IMR-90 (cell line): ENCODE measurements at regions not wholly inside any gene's neighbourhood (a gene's known extent, or its start where the extent isn't known, plus 50 kb on each side); places are given as distances from the start of the nearest gene placed in this dataset.

ENCODE experiments used
- ATAC-seq: fragments of 200-7000 bp; cut with Tn5 transposase; 2 replicates; pipeline ENCODE4 v1.9.1; 2020; ENCODE audit warnings: low read depth, mild to moderate bottlenecking, moderate library complexity
- BruUV-seq: library from RNA; stranded (reverse); fragments of 400-500 nt; replicated peaks from 2 replicates; lab custom pipeline; 2021; lab: Mats Ljungman, UMichigan
- CTCF ChIA-PET: fragments of 300-600 bp; formaldehyde crosslinking; extraction: SDS; loops from one replicate; lab custom pipeline; 2021; ENCODE audit warnings: antibody characterized with exemption; lab: Yijun Ruan, JAX
- POLR2A ChIA-PET: fragments of 300-600 bp; sonication (Branson Sonifier 250); formaldehyde crosslinking; loops from one replicate; lab custom pipeline; 2022; ENCODE audit warnings: antibody characterized with exemption; ENCODE audit not compliant: unreplicated experiment; lab: Charles Lee
- DNase-seq: peaks from one replicate; pipeline ENCODE4 v3.0.0; 2013
- H2AFZ ChIP-seq: replicated peaks from 2 replicates; pipeline ENCODE3; 2013; ENCODE audit warnings: low read length, mild to moderate bottlenecking; ENCODE audit not compliant: poor library complexity
- H2AK5ac ChIP-seq: 2 replicates; pipeline ENCODE4 v1.6.1; 2013; ENCODE audit warnings: low read depth, low read length, inconsistent platforms
- H2AK9ac ChIP-seq: replicated peaks from 2 replicates; pipeline ENCODE3; 2013; ENCODE audit warnings: mild to moderate bottlenecking, low read depth, low read length, moderate library complexity; ENCODE audit not compliant: poor library complexity
- H2BK120ac ChIP-seq: 2 replicates; pipeline ENCODE4 v1.6.1; 2013; ENCODE audit warnings: low read depth, low read length, inconsistent platforms
- H2BK15ac ChIP-seq: 3 replicates; pipeline ENCODE4 v1.6.1; 2013; ENCODE audit warnings: low read depth, low read length, inconsistent platforms
- H2BK20ac ChIP-seq: 2 replicates; pipeline ENCODE4 v1.6.1; 2013; ENCODE audit warnings: low read depth, mild to moderate bottlenecking, inconsistent platforms, low read length, moderate library complexity
- H2BK5ac ChIP-seq: 2 replicates; pipeline ENCODE4 v1.6.1; 2013; ENCODE audit warnings: mild to moderate bottlenecking, low read depth, low read length, inconsistent platforms; ENCODE audit not compliant: poor library complexity, severe bottlenecking
- H3K14ac ChIP-seq: replicated peaks from 2 replicates; pipeline ENCODE4 v1.6.1; 2013; ENCODE audit warnings: low read depth, low read length, inconsistent platforms
- H3K18ac ChIP-seq: 2 replicates; pipeline ENCODE4 v1.6.1; 2013; ENCODE audit warnings: low read depth, low read length, control low read depth
- H3K23ac ChIP-seq: 2 replicates; pipeline ENCODE4 v1.6.1; 2013; ENCODE audit warnings: low read depth, low read length, inconsistent platforms
- H3K27ac ChIP-seq: 2 replicates; pipeline ENCODE4 v1.5.1; 2013; ENCODE audit warnings: mild to moderate bottlenecking, control low read depth, low read length; ENCODE audit not compliant: insufficient read depth
- H3K27me3 ChIP-seq: 2 replicates; pipeline ENCODE4 v1.6.1; 2013; ENCODE audit warnings: low read length; ENCODE audit not compliant: control insufficient read depth, insufficient read depth
- H3K36me3 ChIP-seq: 2 replicates; pipeline ENCODE4 v1.6.1; 2013; ENCODE audit warnings: low read length, mixed read lengths; ENCODE audit not compliant: control insufficient read depth, insufficient read depth
- H3K4ac ChIP-seq: 2 replicates; pipeline ENCODE4 v1.6.1; 2013; ENCODE audit warnings: low read depth, low read length, inconsistent platforms
- H3K4me1 ChIP-seq: 2 replicates; pipeline ENCODE4 v1.6.1; 2013; ENCODE audit warnings: low read length, mixed read lengths; ENCODE audit not compliant: control insufficient read depth, insufficient read depth
- H3K4me2 ChIP-seq: 2 replicates; pipeline ENCODE4 v1.6.1; 2013; ENCODE audit warnings: low read depth, mild to moderate bottlenecking, control low read depth, low read length, moderate library complexity
- H3K4me3 ChIP-seq: 2 replicates; pipeline ENCODE4 v1.5.1; 2013; ENCODE audit warnings: low read depth, mild to moderate bottlenecking, control low read depth, low read length, moderate library complexity; ENCODE audit not compliant: insufficient read depth
- H3K56ac ChIP-seq: 2 replicates; pipeline ENCODE4 v1.6.1; 2013; ENCODE audit warnings: low read length, inconsistent platforms; ENCODE audit not compliant: insufficient read depth; ENCODE audit errors: extremely low read depth
- H3K79me1 ChIP-seq, 2 experiments: 2 replicates each; pipeline ENCODE4 v1.6.1; 2013; ENCODE audit warnings: low read length in 2 of 2, inconsistent platforms in 1 of 2, low read depth in 1 of 2
- H3K9ac ChIP-seq: 2 replicates; pipeline ENCODE4 v1.6.1; 2013; ENCODE audit warnings: low read depth, low read length, control low read depth
- H3K9me1 ChIP-seq: 2 replicates; pipeline ENCODE4 v1.6.1; 2013; ENCODE audit warnings: low read length, inconsistent platforms; ENCODE audit not compliant: insufficient read depth
- H3K9me3 ChIP-seq: 2 replicates; pipeline ENCODE4 v1.6.1; 2013; ENCODE audit warnings: low read length; ENCODE audit not compliant: control insufficient read depth, insufficient read depth
- H4K20me1 ChIP-seq: 2 replicates; pipeline ENCODE4 v1.6.1; 2013; ENCODE audit warnings: low read length, inconsistent platforms; ENCODE audit not compliant: insufficient read depth
- H4K5ac ChIP-seq: 2 replicates; pipeline ENCODE4 v1.6.1; 2013; ENCODE audit warnings: mild to moderate bottlenecking, low read depth, low read length, control low read depth
- H4K8ac ChIP-seq, 2 experiments: 2 replicates each; pipeline ENCODE4 v1.6.1; 2013; ENCODE audit warnings: low read depth in 2 of 2, low read length in 2 of 2, control low read depth in 1 of 2, inconsistent platforms in 1 of 2
- H4K91ac ChIP-seq: 2 replicates; pipeline ENCODE4 v1.6.1; 2013; ENCODE audit warnings: low read depth, low read length, inconsistent platforms; ENCODE audit not compliant: insufficient read depth
- CEBPB ChIP-seq: IDR thresholded peaks from 2 replicates; pipeline ENCODE4 v1.6.1; 2012; ENCODE audit warnings: low read depth, low read length, improper control_type of control experiment
- MAFK ChIP-seq: IDR thresholded peaks from 2 replicates; pipeline ENCODE4 v1.6.1; 2012; ENCODE audit warnings: low read depth, low read length, improper control_type of control experiment
- MAZ ChIP-seq: IDR thresholded peaks from 2 replicates; pipeline ENCODE4 v1.6.1; 2012; ENCODE audit warnings: low read depth, mild to moderate bottlenecking, low read length, improper control_type of control experiment, moderate library complexity, borderline replicate concordance
- WGBS, 2 experiments: methylation state at CpG; one replicate each; pipeline versions ENCODE4 v1.1.5 to v1.1.7; 2013; ENCODE audit warnings: missing lambda C conversion rate in 2 of 2; ENCODE audit not compliant: insufficient read length in 1 of 2; ENCODE audit errors: extremely low coverage in 2 of 2; 5-methylcytosine and 5-hydroxymethylcytosine counted together
- dilution Hi-C: fragments of 300-500 bp; cut with HindIII; formaldehyde crosslinking; loops from one replicate; pipeline ENCODE4 v1.14.3; 2018; ENCODE audit warnings: low sequenced_read_pairs; ENCODE audit not compliant: unreplicated experiment
- in situ Hi-C: fragments of 300-500 bp; cut with MboI; formaldehyde crosslinking; loops from 3 replicates; pipeline ENCODE4 v1.14.3; 2019; ENCODE audit warnings: low sequenced_read_pairs, inconsistent platforms, mixed read lengths
- intact Hi-C: fragments of 100-400 bp; cut with micrococcal nuclease; formaldehyde crosslinking; loops from 2 replicates; pipeline ENCODE4 v1.10.0; 2022

- H2AK9ac ChIP-seq: no peak overlapping the region
- H2BK20ac ChIP-seq: no peak overlapping the region
- no peaks in the 10 kb centered on the region for H3K27me3 ChIP-seq
- no peak overlapping the region for H3K27ac ChIP-seq
- in situ Hi-C loops: no loop called here
- H2BK120ac ChIP-seq: no peak overlapping the region
- H4K8ac ChIP-seq: no peak overlapping the region
- no peak overlapping the region for H3K4me3 ChIP-seq
- no peaks in the 10 kb centered on the region for H3K79me1 ChIP-seq
- no peak overlapping the region for H3K9ac ChIP-seq
- WGBS, 2 experiments: 63% methylated on average over 1 of the region's 2 CpGs; no CpG with 5 or more reads in 1 of the 2 experiments
- no peak overlapping the region for H3K23ac ChIP-seq
- DNase-seq: no peak
- H2AK5ac ChIP-seq: no peak overlapping the region
- no peak overlapping the region for H4K5ac ChIP-seq
- no peak overlapping the region for H3K4ac ChIP-seq
- CTCF ChIA-PET: interaction anchor here (0.6 kb wide), 1 partner anchor 623 kb away, joined by 3 read pairs; no protein-coding TSS in a partner anchor
- intact Hi-C loops: no loop called here
- H2AFZ ChIP-seq: no peak overlapping the region
- TF ChIP-seq MAZ (no peak), MAFK (no peak), CEBPB (no peak)
- H3K4me1 ChIP-seq: no peaks in the 10 kb centered on the region
- H3K9me1 ChIP-seq: no peaks in the 10 kb centered on the region
- H3K36me3 ChIP-seq: no peaks in the 10 kb centered on the region
- peaks cover 5% of the 10 kb centered on the region; the same call in 1 of the 2 replicates for H3K9me3 ChIP-seq
- H2BK15ac ChIP-seq: no peak overlapping the region
- no peak overlapping the region for H3K4me2 ChIP-seq
- H4K20me1 ChIP-seq: no peaks in the 10 kb centered on the region
- H3K18ac ChIP-seq: no peak overlapping the region
- no TSS peak for BruUV-seq
- ATAC-seq: no peak
- no peak overlapping the region for H2BK5ac ChIP-seq
- dilution Hi-C loops: no loop called here
- POLR2A ChIA-PET: no interaction called here
- no peak overlapping the region for H3K56ac ChIP-seq
- no peak overlapping the region for H4K91ac ChIP-seq
- H3K14ac ChIP-seq: no peak overlapping the region
Observed at GRCh38 chr1:238176441-238176840, 285.7 kb upstream of the ZP4 start.
